Stimulated activated CD4-positive, alpha-beta T cell treated with anti-CD3 and anti-CD28 coated beads, Interleukin-4, amount 100 ng/mL, for 48 hours (primary cell): ENCODE measurements at regions not wholly inside any gene's neighbourhood (a gene's known extent, or its start where the extent isn't known, plus 50 kb on each side); places are given as distances from the start of the nearest gene placed in this dataset.
"Not testable (repeated sequence)": the region's sequence is repeated elsewhere in the genome, so short reads cannot be mapped to it uniquely, and the experiment has no call there.

Experiments used
- DNase-seq, 2 donors: peaks; one replicate each; pipeline ENCODE4 v3.0.0-alpha.2; 2020; ENCODE audit warnings: low read depth in 2 of 2

- DNase-seq: no peak
Observed at GRCh38 chr4:186775902-186776301, 52.2 kb upstream of the FAT1 start.

- DNase-seq: no peak
Observed at GRCh38 chr4:186778134-186778533, 54.5 kb upstream of the FAT1 start.

- no peak for DNase-seq
Observed at GRCh38 chr4:186780291-186781031, 56.8 kb upstream of the FAT1 start.

- no peak for DNase-seq
Observed at GRCh38 chr4:186781032-186781917, 57.6 kb upstream of the FAT1 start.

- no peak for DNase-seq
Observed at GRCh38 chr4:186782302-186782701, 58.6 kb upstream of the FAT1 start.

GRCh38 chr4:186787536-186787935, 63.9 kb upstream of the FAT1 start:
- no peak for DNase-seq

- DNase-seq: no peak
Observed at GRCh38 chr4:186789651-186790050, 66.0 kb upstream of the FAT1 start.

GRCh38 chr4:186790630-186791029, 67.0 kb upstream of the FAT1 start:
- DNase-seq: no peak

- DNase-seq: no peak
Observed at GRCh38 chr4:186792728-186793366, 69.2 kb upstream of the FAT1 start.

- DNase-seq: no peak
Observed at GRCh38 chr4:186798951-186799659, 75.4 kb upstream of the FAT1 start.

GRCh38 chr4:186805020-186805820, 81.6 kb upstream of the FAT1 start:
- DNase-seq: no peak

- DNase-seq: not testable (repeated sequence)
Observed at GRCh38 chr4:186805917-186806316, 82.3 kb upstream of the FAT1 start.

GRCh38 chr4:186806679-186807421, 83.2 kb upstream of the FAT1 start:
- DNase-seq: no peak

- no peak for DNase-seq
Observed at GRCh38 chr4:186807808-186808629, 84.4 kb upstream of the FAT1 start.

GRCh38 chr4:186808630-186809018, 85.0 kb upstream of the FAT1 start:
- DNase-seq: peak in 1 of 2 donors; percentile 1

- DNase-seq: no peak
Observed at GRCh38 chr4:186809070-186809469, 85.4 kb upstream of the FAT1 start.

- DNase-seq: no peak
Observed at GRCh38 chr4:186810613-186811150, 87.0 kb upstream of the FAT1 start.

GRCh38 chr4:186812592-186812991, 88.9 kb upstream of the FAT1 start:
- DNase-seq: no peak
